ENCODE measurements at regions not wholly inside any gene's neighbourhood (a gene's known extent, or its start where the extent isn't known, plus 50 kb on each side); places are given as distances from the start of the nearest gene placed in this dataset.
A peak's percentile ranks its signal among the peaks of the same experiment; 100 is the strongest.

- TF ChIP-seq EGR1 (IDR thresholded peaks at IDR 0.05): no peak
- TF ChIP-seq CEBPB (IDR thresholded peaks at IDR 0.05): peak; percentile 36; the same call in 1 of the 2 replicates
These were observed 2590.9 kb downstream of the PCDH9 start for GRCh38 chr13:64639206-64639605.

GRCh38 chr13:64633948-64634347 lies 2596.2 kb downstream of the PCDH9 start:
- TF ChIP-seq ZBTB7A (IDR thresholded peaks at IDR 0.05; ENCODE audit: low read depth) (no peak), CREB1 (IDR thresholded peaks at IDR 0.05; ENCODE audit: low read depth) (no peak), TAF1 (IDR thresholded peaks at IDR 0.05; ENCODE audit: low read depth) (no peak), REST (IDR thresholded peaks at IDR 0.05; ENCODE audit: low read depth) (no peak), EP300 (IDR thresholded peaks at IDR 0.05; ENCODE audit: borderline replicate concordance) (no peak), FOXM1 (IDR thresholded peaks at IDR 0.05; ENCODE audit: borderline replicate concordance, low read depth) (no peak), YY1 (IDR thresholded peaks at IDR 0.05; ENCODE audit: low read depth) (no peak), EGR1 (IDR thresholded peaks at IDR 0.05) (no peak), RAD21 (IDR thresholded peaks at IDR 0.05; ENCODE audit: low read depth) (no peak), USF1 (IDR thresholded peaks at IDR 0.05) (no peak), NFIC (IDR thresholded peaks at IDR 0.05) (no peak), MAX (IDR thresholded peaks at IDR 0.05) (no peak), TCF12 (IDR thresholded peaks at IDR 0.05; ENCODE audit: low read depth) (no peak), TEAD4 (IDR thresholded peaks at IDR 0.05) (no peak), CEBPB (IDR thresholded peaks at IDR 0.05) (no peak)

GRCh38 chr13:64627654-64628053 lies 2602.5 kb downstream of the PCDH9 start:
- TF ChIP-seq TEAD4 (IDR thresholded peaks at IDR 0.05) (no peak), TAF1 (IDR thresholded peaks at IDR 0.05; ENCODE audit: low read depth) (no peak), EGR1 (IDR thresholded peaks at IDR 0.05) (no peak), CEBPB (IDR thresholded peaks at IDR 0.05) (no peak), EP300 (IDR thresholded peaks at IDR 0.05; ENCODE audit: borderline replicate concordance) (no peak), CREB1 (IDR thresholded peaks at IDR 0.05; ENCODE audit: low read depth) (no peak), RAD21 (IDR thresholded peaks at IDR 0.05; ENCODE audit: low read depth) (no peak), TCF12 (IDR thresholded peaks at IDR 0.05; ENCODE audit: low read depth) (no peak), USF1 (IDR thresholded peaks at IDR 0.05) (no peak), FOXM1 (IDR thresholded peaks at IDR 0.05; ENCODE audit: borderline replicate concordance, low read depth) (no peak), REST (IDR thresholded peaks at IDR 0.05; ENCODE audit: low read depth) (no peak), ZBTB7A (IDR thresholded peaks at IDR 0.05; ENCODE audit: low read depth) (no peak), NFIC (IDR thresholded peaks at IDR 0.05) (no peak), YY1 (IDR thresholded peaks at IDR 0.05; ENCODE audit: low read depth) (no peak), MAX (IDR thresholded peaks at IDR 0.05) (no peak)

GRCh38 chr13:64626105-64626504 lies 2604.0 kb downstream of the PCDH9 start:
- no peak for TF ChIP-seq YY1 (IDR thresholded peaks at IDR 0.05; ENCODE audit: low read depth)
- TF ChIP-seq ZBTB7A (IDR thresholded peaks at IDR 0.05; ENCODE audit: low read depth): no peak
- no peak for TF ChIP-seq TCF12 (IDR thresholded peaks at IDR 0.05; ENCODE audit: low read depth)

GRCh38 chr13:64617231-64617630 lies 2612.9 kb downstream of the PCDH9 start:
- TF ChIP-seq EP300 (IDR thresholded peaks at IDR 0.05; ENCODE audit: borderline replicate concordance): no peak
- no peak for TF ChIP-seq CEBPB (IDR thresholded peaks at IDR 0.05)
- TF ChIP-seq REST (IDR thresholded peaks at IDR 0.05; ENCODE audit: low read depth): no peak
- TF ChIP-seq FOXM1 (IDR thresholded peaks at IDR 0.05; ENCODE audit: borderline replicate concordance, low read depth): no peak
- no peak for TF ChIP-seq TCF12 (IDR thresholded peaks at IDR 0.05; ENCODE audit: low read depth)
- TF ChIP-seq NFIC (IDR thresholded peaks at IDR 0.05): no peak
- TF ChIP-seq RAD21 (IDR thresholded peaks at IDR 0.05; ENCODE audit: low read depth): no peak
- TF ChIP-seq EGR1 (IDR thresholded peaks at IDR 0.05): no peak
- TF ChIP-seq MAX (IDR thresholded peaks at IDR 0.05): no peak
